HG02973 (cell line): ENCODE measurements at regions not wholly inside any gene's neighbourhood (a gene's known extent, or its start where the extent isn't known, plus 50 kb on each side); places are given as distances from the start of the nearest gene placed in this dataset.

Experiments used
- ATAC-seq: cut with Tn5 transposase; IDR thresholded peaks from one replicate; pipeline ENCODE4 v1.9.1; 2021; ENCODE audit warnings: moderate library complexity; ENCODE audit not compliant: unreplicated experiment

GRCh38 chr3:110711130-110711832, 360.3 kb upstream of the NECTIN3 start:
- ATAC-seq = no peak

DNA sequence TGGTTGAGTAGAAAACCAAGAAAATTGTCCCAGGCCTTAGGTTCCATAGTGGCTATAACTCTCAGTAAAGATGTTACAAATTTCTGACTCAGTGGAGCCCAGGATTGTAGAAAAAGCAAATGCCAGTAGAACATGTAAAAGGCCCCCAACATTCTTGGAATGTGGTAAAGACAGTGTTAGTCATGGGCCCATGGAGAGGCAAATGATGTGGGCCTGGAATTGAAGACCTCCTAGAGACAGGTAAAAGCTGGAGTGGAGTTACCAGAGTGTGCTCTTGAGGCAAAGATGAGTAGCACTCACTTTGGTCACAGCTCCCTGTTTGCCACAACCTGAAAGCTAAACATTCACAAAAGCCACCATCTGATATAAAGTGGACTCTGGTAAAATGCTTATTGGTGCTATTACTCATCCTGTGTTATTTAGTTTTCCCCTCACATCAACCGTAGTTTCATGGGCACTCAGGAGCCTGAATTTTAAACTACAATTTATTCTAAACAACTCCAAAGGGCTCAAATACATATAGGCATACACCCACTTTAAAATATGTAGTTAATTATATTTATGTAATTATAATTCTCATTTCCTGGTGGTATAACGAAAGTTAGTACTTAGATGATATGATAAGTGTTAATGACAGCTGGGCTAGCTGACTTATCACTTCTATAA, 359.6 kb upstream of the NECTIN3 start:
- no peak for ATAC-seq

- no peak for ATAC-seq
These were observed 344.6 kb upstream of the NECTIN3 start for GRCh38 chr3:110727056-110727455.

GRCh38 chr3:110731148-110731547, 340.5 kb upstream of the NECTIN3 start:
- ATAC-seq = no peak

- no peak for ATAC-seq
These were observed 339.2 kb upstream of the NECTIN3 start for GRCh38 chr3:110732420-110732819.

- no peak for ATAC-seq
These were observed 338.6 kb upstream of the NECTIN3 start for GRCh38 chr3:110733045-110733444.

DNA sequence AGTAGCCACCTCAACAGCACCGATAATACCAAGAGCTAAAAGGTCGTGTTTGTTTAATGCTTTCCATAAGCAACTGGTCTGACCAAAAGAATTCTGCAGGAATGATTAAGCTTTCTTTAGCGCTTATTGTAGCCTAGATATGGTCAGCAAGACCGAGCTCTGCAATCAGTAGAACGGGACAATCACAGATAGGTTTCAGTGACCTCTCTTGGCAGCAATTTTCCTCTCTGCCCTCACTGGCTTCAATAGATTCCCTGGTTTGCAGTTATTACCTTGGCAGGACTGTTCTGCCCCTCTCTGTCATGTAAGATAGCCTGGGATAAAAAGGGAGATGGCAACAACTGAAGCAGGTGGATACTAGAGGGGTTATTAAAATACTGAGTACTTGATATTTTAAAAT, 337.1 kb upstream of the NECTIN3 start:
- ATAC-seq = no peak

DNA sequence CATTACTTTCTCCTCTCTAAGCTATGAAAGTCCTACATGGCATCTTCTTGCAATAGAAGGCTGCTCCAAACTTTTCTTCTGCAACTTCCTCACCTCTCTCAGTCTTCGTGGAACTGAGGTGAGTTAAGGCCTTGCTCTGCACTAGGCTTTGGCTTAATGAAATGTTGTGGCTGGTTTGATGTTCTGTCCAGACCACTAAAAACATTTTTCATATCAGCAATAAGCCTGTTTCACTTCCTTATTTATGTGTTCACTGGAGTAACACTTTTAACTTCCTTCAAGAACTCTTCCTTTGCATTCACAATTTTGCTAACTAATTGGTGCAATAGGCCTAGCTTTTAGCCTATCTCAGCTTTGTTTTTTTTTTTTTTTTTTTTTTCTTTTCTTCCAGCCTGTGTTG, 335.3 kb upstream of the NECTIN3 start:
- peak; percentile 78 for ATAC-seq

DNA sequence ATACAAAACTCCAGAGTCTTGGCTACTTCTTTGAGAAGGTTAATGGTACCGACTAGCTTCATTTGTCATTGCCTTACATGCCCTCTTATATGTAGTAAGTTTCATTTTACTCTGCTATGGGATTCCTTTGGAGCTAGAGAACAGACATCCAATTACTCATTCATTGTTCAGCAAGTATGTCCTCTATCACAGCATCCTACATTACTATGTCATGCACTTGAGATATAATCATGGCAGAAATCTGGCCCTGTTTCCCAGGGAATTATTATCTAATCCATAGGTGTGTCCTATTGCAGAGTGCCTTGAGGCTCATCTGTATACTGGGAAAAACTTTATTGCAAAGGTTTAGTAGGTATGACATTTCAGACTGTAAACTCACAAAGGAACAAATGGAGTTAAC, 333.1 kb upstream of the NECTIN3 start:
- ATAC-seq = no peak

DNA sequence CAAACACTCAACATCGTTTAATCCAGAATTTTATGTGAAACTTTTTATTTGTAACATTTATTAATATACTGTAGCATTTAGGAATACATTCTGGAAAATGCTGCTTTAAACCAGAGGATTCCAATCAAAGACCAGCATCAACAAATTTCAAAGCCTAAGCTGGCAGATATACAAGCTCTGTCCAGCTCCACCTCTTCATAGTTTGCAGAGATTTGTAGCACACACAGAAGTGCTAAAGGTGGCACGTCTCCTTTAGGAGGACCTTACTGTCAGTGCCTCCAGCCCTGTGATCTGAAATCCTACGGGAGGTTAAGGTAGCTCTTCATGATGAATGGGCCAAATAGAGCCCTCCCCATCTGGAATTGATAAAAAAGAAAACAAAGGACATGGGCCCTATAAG, 329.7 kb upstream of the NECTIN3 start:
- ATAC-seq = no peak

- no peak for ATAC-seq
These were observed 328.4 kb upstream of the NECTIN3 start for GRCh38 chr3:110743202-110743601.

GRCh38 chr3:110743984-110744383, 327.6 kb upstream of the NECTIN3 start:
- ATAC-seq = no peak

- ATAC-seq = no peak
These were observed 326.9 kb upstream of the NECTIN3 start for GRCh38 chr3:110744723-110745122.

GRCh38 chr3:110749006-110749405, 322.6 kb upstream of the NECTIN3 start:
- no peak for ATAC-seq

DNA sequence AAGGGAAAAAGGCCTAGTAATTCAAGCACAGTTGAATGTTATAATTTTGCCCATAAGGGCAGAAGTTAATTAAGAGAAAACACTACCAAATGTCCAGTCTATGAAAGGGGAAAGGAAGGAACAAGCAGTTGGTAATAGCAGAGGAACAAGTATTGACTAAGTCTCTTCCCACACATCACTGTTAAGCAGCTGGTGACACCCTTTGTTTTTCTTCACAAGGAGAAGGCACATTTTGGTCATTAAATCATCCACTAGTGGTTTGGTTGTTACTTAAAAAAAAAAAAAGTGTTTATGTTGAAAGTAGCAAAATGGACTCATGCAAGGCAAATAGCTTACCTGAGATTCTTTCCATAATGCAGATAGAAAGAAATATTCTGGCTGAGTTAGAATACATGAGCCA, 321.4 kb upstream of the NECTIN3 start:
- no peak for ATAC-seq

DNA sequence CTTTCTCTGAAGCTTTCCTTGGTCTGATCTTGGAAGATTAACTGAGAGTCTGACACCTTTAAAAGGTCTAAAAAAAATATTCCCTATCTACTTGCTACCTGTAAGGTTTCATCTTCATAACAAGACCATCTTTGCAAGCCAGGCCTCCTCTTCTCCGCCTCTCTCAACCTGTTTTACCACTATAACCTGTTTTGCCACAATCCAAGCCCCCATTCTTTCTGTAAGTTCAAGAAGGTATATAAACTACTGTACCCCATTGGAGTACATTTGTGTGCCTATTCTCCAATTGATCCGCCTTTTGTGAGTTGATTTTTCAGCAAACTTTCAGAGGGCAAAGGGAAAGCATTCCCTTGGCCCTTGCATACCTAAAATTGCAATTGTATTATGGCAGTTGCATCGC, 319.3 kb upstream of the NECTIN3 start:
- no peak for ATAC-seq

DNA sequence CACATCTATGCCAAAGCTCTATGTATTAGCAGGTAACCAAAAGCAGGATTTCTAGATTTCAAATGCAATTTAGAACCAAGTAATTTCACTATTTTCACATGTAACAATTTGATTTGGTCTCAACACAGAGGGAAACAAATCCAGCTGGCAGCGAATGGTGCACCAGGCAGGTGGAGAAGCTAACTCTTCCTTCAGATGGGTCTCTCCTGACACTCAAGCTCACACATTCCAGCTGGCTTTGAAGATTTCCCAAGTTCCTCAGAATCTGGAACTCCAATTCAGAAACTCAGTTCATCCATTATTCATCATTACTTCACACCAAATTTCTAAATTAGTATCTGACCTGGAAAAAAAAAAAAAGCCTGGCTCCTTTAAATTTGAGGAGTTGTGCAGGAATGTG, 318.1 kb upstream of the NECTIN3 start:
- no peak for ATAC-seq

DNA sequence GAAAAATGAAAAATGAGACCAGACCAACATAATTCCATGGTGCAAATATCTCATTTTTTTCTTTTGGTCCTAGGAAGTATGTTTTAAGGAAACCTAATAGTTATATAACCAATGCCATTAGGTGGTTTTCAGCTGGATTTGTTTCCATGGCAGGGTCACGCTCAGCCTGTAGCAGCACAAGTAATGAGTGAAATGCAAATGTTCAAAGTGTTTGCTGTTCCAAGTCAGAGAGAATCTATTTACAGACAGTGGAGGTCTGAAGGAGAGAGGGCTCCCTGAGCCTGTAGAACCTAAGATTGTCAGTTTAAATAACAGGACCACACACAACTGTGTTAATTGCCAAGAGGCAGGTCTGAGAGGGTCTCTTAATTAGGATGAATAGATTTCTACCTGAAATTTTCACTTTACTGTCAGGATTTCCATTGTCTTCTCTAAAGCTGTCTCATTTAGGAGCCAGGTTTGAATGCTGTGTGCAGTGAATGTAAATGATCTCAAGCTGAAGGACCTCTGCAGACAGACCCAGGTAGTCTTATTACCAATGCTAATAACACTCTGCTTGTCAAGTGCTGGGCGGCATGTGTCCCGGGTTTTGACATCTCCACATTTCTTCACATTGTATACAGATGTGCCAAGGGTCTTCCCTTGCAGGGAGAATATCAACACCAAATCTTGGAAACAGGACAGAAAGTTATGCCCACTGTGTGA, 317.3 kb upstream of the NECTIN3 start:
- no peak for ATAC-seq

DNA sequence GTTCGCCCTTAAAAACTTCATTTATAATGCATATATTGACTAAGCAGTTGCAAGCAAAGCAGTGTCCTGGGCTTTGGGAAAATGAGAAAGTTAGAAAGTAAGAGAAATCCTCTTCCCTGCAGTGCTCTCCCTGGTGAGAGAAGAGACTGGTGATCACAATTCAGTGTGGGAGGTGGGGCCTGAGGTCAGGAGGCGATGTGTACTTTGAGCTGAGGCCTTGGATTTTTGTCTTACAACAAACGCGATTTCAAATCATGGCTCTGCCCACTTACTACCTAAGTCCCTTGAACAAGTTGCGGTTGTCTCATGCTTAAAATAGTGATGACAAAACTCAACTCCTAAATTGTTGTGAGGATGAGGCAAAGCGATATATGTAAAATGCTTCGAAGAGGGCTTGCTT, 316.3 kb upstream of the NECTIN3 start:
- no peak for ATAC-seq

GRCh38 chr3:110756705-110757104, 314.9 kb upstream of the NECTIN3 start:
- ATAC-seq = no peak

GRCh38 chr3:110758208-110758607, 313.4 kb upstream of the NECTIN3 start:
- no peak for ATAC-seq

DNA sequence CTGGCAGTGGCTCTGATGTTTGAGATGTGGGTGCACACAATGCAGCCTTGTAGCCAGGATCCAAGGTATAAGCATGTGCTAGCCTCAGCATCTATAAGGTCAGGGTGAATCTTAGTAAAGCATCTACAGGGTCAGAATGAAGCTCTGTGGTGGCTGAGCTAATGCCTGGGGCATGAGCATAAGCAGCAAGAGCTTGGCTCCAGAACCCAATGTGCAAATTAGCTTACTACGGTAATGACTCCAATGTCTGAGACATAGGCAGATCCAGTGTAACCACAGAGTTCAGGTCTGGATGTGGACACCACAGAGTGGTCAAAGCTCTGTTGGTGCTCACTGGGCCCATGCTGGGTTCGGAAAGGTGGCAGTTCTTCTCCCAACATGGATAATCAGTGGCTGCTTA, 304.5 kb upstream of the NECTIN3 start:
- ATAC-seq = no peak
